Activated CD4-positive, alpha-beta T cell treated with anti-CD3 and anti-CD28 coated beads, Interleukin-2, Interleukin-6, amounts not matched to agents 100 ng/mL and 50 ng/mL, durations not matched to agents 16 hours and 8 hours (primary cell): ENCODE measurements at regions not wholly inside any gene's neighbourhood (a gene's known extent, or its start where the extent isn't known, plus 50 kb on each side); places are given as distances from the start of the nearest gene placed in this dataset.
"Not testable (repeated sequence)": the region's sequence is repeated elsewhere in the genome, so short reads cannot be mapped to it uniquely, and the experiment has no call there.

Experiments used
- DNase-seq: peaks from one replicate; pipeline ENCODE4 v3.0.0-alpha.2; 2020

DNA sequence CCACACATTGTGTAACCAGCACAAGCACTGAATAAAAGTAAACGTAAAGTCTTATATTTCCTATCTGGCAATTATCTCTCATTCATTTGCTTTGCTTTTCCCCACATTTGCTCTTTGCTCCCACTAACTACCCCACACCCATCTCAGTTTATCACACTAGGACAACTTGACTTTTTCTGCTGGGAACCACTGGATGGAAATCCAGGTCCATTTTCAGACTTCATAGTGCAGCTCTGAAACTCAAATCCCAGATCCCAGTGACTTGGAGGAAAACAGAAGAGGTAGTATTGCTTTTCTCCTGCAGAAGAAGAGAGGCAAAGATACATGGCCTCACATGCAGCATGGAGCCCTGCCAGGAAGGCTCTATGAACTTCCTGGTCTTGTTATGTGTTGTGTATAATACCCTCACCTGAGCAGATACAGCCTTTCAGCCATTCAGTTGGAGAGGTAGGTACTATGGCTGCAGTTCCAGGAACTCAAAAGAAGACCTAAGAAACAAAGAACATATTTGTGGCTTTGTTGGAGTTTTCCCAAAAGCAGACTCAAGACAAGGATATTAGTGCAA lies 90.0 kb upstream of the NIPBL start:
- no peak for DNase-seq

DNA sequence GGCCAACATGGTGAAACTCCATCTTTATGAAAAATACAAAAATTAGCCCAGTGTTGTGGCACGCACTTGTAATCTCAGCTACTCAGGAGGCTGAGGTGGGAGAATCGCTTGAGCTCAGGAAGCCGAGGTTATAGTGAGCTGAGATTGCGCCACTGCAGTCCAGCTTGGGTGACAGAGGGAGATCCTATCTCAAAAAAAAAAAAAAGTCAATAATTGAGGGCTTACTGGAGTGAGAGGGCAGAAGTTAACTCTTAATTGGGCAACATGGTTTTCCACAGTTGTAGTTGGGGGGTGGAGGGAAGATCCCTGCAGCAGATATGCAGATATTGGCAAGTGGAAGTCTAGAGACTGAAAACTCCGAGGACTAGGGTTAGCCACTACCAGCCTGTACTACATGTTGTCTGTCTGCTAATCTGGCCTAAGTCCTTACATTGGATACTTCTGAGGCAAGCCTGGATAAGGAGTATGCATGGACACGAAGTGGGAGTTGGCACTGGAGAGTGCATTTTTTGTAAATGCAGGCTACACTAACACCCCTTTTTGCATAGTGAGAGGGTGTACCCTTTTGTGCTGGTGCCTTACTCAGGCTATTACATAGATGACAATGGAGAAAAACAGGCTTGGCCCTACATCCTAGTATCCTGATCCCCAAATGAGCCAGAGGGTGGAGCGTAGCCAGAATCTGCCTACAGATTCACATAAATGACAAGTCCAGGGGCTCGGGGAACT lies 89.0 kb upstream of the NIPBL start:
- DNase-seq: no peak

DNA sequence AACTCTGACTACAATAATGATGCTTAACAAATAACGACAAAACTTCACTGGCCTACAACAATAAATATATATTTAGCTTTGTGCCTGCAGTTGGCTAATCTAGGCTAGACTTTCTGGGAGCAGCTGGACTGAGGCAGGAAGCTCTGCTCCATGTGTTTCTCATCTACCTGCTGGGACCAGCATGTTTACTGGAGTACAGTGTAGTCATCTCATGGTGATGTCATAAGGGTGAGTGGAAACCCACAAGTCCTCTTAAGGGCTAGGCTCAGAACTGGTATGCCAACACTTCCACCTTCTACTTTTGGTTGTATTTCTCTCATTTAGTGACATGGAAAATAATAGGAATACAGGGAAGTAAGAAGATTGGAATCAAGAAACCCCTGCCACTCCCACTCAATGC lies 85.7 kb upstream of the NIPBL start:
- no peak for DNase-seq

DNA sequence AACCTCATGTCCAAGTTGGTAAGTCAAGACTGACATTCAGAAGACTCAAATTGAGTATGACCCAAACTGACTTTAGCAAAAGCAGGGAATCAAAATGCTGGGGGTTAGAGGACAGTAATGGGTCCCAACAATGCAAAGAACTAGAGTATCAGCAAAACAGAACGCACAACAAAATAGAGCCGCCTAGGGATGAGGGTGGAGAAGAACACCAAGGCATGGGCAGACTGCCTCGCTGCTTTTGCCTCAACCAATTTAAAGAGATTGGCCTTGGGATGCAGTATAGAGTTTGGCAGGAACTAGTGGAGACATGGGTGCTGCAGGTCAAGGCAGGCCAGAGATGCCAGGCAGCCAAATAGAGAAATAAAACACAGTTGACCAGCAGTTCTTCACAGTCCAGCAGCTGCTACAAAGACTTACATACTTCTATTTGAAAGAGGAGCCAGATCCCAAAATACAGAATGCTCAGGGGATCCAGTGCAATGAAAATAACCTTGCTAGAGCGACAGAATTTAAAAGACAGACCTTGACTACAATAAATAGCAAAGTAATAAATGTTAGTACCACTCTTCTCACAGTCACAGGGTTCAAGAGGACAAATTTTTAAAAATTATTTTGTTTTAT lies 83.9 kb upstream of the NIPBL start:
- no peak for DNase-seq

DNA sequence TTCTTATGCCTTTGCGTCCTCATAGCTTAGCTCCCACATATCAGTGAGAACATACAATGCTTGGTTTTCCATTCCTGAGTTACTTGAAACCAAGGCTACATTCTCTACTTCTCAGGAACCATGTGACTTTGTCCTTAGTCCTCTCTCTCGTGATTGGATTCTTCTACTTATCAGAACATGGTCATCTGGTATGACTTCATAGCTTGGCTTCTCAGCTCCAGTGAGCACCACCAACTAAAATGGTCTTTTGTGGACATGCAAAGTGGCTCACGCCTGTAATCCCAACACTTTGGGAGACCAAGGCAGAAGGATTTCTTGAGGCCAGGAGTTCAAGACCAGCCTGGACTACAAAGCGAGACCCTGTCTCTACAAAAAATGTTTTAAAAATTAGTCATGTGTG lies 81.2 kb upstream of the NIPBL start:
- no peak for DNase-seq

DNA sequence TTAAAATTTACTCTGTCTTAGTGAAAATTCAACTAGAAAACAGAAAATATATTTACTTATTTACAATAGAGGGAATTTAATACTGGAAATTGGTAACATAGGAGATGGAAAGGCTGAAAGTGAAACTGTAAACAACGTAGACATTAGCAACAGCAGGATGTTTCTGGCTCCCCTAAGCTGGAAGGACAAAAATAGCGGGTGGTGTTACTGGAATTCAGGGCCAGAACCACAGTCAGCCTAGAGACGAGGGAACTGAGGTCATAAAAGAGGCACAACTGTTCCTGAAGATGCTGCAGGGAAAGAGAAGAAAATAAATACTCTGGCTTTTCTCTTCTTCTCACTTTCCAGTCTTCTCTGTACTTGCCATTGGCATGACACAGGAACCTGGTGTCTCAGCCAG lies 80.4 kb upstream of the NIPBL start:
- DNase-seq: no peak

DNA sequence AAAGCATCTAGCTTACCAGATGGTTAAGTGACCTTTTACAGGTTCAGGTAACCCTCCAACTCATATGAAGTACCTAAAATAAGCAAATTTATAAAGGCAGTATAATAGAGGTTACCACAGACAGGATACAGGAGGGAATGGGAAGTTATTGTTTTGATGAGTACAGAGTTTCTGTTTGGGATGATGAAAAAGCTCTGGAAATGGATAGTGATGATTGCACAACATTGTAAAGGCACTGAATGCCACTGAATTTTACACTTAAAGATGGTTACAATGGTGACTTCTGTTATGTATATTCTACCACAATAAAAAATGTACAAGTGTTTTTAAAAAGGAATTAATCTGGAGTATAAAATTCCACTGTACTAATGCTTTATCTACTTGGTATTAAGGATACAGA lies 75.0 kb upstream of the NIPBL start:
- DNase-seq: no peak

DNA sequence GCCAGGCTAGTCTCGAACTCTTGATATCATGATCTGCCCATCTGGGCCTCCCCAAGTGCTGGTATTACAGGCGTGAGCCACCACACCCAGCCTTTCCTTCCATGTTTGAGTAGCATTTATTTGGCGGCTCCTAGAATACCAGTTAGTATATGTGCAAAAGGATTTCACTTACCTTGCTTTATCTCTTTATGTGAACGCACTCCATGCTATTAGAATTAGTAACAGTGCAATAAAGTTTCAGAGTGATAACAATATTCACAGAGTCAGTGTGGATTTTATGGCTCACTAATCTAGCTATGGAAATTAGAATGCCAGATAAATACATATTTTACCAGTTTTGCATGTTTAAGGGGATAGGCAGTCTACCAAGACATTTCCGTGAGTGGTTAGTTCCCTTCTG lies 74.4 kb upstream of the NIPBL start:
- DNase-seq: no peak

DNA sequence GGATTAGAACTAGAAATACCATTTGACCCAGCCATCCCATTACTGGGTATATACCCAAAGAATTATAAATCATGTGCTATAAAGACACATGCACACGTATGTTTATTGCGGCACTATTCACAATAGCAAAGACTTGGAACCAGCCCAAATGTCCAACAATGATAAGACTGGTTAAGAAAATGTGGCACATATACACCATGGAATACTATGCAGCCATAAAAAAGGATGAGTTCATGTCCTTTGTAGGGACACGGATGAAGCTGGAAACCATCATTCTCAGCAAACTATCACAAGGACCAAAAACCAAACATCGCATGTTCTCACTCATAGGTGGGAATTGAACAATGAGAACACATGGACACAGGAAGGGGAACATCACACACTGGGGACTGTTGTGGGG lies 63.3 kb upstream of the NIPBL start:
- DNase-seq: not testable (repeated sequence)

DNA sequence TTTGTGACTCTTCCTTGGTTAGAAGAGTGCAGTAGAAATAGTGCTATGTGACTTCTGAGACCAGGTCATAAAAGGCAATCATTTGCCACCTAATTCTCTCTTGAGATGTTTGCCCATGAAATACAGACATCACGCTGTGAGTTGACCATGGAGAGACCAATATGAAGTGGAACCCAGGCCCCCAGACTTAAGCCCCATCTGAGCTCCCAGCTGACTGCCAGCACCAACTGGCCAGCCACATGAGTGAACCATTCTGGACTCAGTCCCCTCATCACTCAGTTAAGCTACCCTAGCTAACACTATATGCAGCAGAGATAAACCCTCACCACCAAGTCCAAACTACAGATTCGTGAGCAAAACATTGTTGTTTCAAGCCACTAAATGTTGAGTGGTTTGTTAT lies 60.7 kb upstream of the NIPBL start:
- DNase-seq: no peak

DNA sequence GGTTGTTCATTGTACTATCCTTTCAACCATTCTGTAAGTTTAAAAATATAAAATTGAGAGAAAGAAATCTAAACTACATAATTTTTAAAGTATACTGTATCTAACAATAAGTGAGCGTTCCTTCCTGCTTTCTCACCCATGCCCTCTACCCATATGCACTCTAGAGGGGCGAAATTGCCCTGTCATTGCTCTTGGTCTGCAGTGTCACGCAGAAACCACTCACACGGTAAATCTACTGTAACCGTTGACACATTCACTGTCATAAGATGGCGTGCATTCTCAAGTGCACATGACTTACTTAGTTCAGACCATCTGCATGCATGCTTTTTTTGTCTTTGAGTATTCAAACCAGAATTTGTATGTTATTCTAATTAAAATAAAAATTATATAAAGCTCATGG lies 55.7 kb upstream of the NIPBL start:
- no peak for DNase-seq

DNA sequence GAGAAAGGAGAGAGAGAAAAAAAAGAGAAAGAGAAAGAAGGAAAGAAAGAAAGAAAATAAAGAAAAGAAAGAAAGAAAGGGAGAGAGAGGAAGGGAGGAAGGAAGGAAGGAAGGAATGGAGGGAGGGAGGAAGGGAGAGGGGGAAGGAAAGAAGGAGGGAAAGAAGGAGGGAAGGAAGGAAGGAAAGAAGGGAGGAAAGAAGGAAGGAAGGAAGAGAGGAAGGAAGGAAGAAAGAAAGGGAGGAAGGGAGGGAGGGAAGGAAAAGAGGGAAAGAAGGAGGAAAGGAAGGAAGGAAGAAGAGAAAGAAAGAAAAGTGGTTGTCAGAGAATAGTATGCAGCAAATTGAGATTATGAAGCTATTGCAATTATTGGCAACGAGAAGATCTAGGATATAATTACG lies 49.9 kb upstream of the NIPBL start:
- DNase-seq: no peak
